OCI-LY1 (cell line): ENCODE measurements at regions not wholly inside any gene's neighbourhood (a gene's known extent, or its start where the extent isn't known, plus 50 kb on each side); places are given as distances from the start of the nearest gene placed in this dataset.

Source experiments
- H2AFZ ChIP-seq: fragments of 200-600 bp; sonication (generic), shearing (Covaris generic); 2 replicates; pipeline ENCODE4 v1.6.0; 2014; ENCODE audit warnings: antibody characterized with exemption, mild to moderate bottlenecking, low read length
- H3F3A ChIP-seq: fragments of 200-600 bp; sonication (generic), shearing (Covaris generic); 2 replicates; pipeline ENCODE4 v1.6.0; 2014; ENCODE audit warnings: mild to moderate bottlenecking, antibody characterized with exemption, low read length, moderate library complexity; ENCODE audit not compliant: insufficient read depth
- H3K27ac ChIP-seq: fragments of 200-600 bp; sonication (generic); 2 replicates; pipeline ENCODE4 v1.5.1; 2014; ENCODE audit warnings: low read length, mixed run types, mild to moderate bottlenecking, low read depth; ENCODE audit not compliant: poor library complexity, severe bottlenecking
- H3K27me3 ChIP-seq: fragments of 200-600 bp; sonication (generic); 2 replicates; pipeline ENCODE4 v1.6.0; 2014; ENCODE audit warnings: antibody characterized with exemption, mild to moderate bottlenecking, low read length, moderate library complexity; ENCODE audit not compliant: insufficient read depth
- H3K36me3 ChIP-seq: fragments of 200-600 bp; sonication (generic); 2 replicates; pipeline ENCODE4 v1.6.1; 2014; ENCODE audit warnings: mild to moderate bottlenecking, antibody characterized with exemption, low read length, moderate library complexity, mixed read lengths; ENCODE audit not compliant: insufficient read depth
- H3K4me1 ChIP-seq: fragments of 200-600 bp; sonication (generic); 2 replicates; pipeline ENCODE4 v1.5.1; 2014; ENCODE audit warnings: mild to moderate bottlenecking, low read length, moderate library complexity; ENCODE audit not compliant: insufficient read depth, severe bottlenecking
- H3K4me2 ChIP-seq: fragments of 200-600 bp; sonication (generic), shearing (Covaris generic); 2 replicates; pipeline ENCODE4 v1.6.1; 2014; ENCODE audit warnings: low read length
- H3K4me3 ChIP-seq: fragments of 200-600 bp; sonication (generic); 2 replicates; pipeline ENCODE4 v1.5.1; 2014; ENCODE audit warnings: low read length, low read depth, mild to moderate bottlenecking, mixed read lengths; ENCODE audit not compliant: poor library complexity, severe bottlenecking
- H3K79me2 ChIP-seq: fragments of 200-600 bp; shearing (Covaris generic); 2 replicates; pipeline ENCODE4 v1.6.1; 2016; ENCODE audit warnings: mixed run types, low read length, mixed read lengths; ENCODE audit not compliant: insufficient read depth
- H3K9ac ChIP-seq: fragments of 200-600 bp; sonication (generic), shearing (Covaris generic); 2 replicates; pipeline ENCODE4 v1.6.1; 2014; ENCODE audit warnings: mild to moderate bottlenecking, low read length, mixed read lengths
- H3K9me2 ChIP-seq: fragments of 200-600 bp; sonication (generic), shearing (Covaris generic); 2 replicates; pipeline ENCODE4 v1.6.1; 2014; ENCODE audit warnings: low read depth, mild to moderate bottlenecking, low read length, mixed read lengths
- H3K9me3 ChIP-seq: fragments of 200-600 bp; shearing (Covaris generic); 2 replicates; pipeline ENCODE4 v1.6.1; 2014; ENCODE audit warnings: low read length, mixed read lengths
- H4K20me1 ChIP-seq: fragments of 200-600 bp; sonication (generic), shearing (Covaris generic); 2 replicates; pipeline ENCODE4 v1.6.0; 2016; ENCODE audit warnings: mild to moderate bottlenecking, low read length; ENCODE audit not compliant: insufficient read depth
- CTCF ChIP-seq: fragments of 200-600 bp; sonication (generic), shearing (Covaris generic); IDR thresholded peaks from 2 replicates; pipeline ENCODE4 v1.5.1; 2017; ENCODE audit warnings: mild to moderate bottlenecking, antibody characterized with exemption, low read length, moderate library complexity, mixed read lengths
- EZH2 ChIP-seq: fragments of 200-600 bp; sonication (generic), shearing (Covaris generic); IDR thresholded peaks from 2 replicates; pipeline ENCODE4 v1.8.0; 2017; ENCODE audit warnings: borderline replicate concordance, mixed run types, mild to moderate bottlenecking, antibody characterized with exemption, low read length, moderate library complexity, mixed read lengths

GRCh38 chr16:16879567-16880251 lies 500.8 kb downstream of the NPIPA7 start:
- no peaks in the 10 kb centered on the region for H3K9me3 ChIP-seq
- no peaks in the 10 kb centered on the region for H3K79me2 ChIP-seq
- no peaks in the 10 kb centered on the region for H3K9me2 ChIP-seq
- no peaks in the 10 kb centered on the region for H3F3A ChIP-seq
- no peak overlapping the region for H3K4me2 ChIP-seq
- H3K4me1 ChIP-seq, result no peaks in the 10 kb centered on the region
- H3K27ac ChIP-seq, result no peak overlapping the region
- TF ChIP-seq CTCF (no peak), EZH2 (no peak)
- H2AFZ ChIP-seq, result no peak overlapping the region
- no peaks in the 10 kb centered on the region for H3K36me3 ChIP-seq
- H3K27me3 ChIP-seq, result no peaks in the 10 kb centered on the region
- no peaks in the 10 kb centered on the region for H4K20me1 ChIP-seq
- H3K4me3 ChIP-seq, result no peak overlapping the region
- no peak overlapping the region for H3K9ac ChIP-seq

- Histone ChIP-seq H3K79me2 (no peaks in the 10 kb centered on the region), H3K36me3 (no peaks in the 10 kb centered on the region), H3K27me3 (no peaks in the 10 kb centered on the region), H4K20me1 (no peaks in the 10 kb centered on the region), H3K27ac (no peak overlapping the region), H3K4me1 (no peaks in the 10 kb centered on the region), H3K9me2 (no peaks in the 10 kb centered on the region), H3F3A (no peaks in the 10 kb centered on the region), H3K9ac (no peak overlapping the region), H3K9me3 (no peaks in the 10 kb centered on the region), H2AFZ (no peak overlapping the region), H3K4me3 (no peak overlapping the region), H3K4me2 (no peak overlapping the region)
- TF ChIP-seq EZH2, result no peak
- TF ChIP-seq CTCF, result no peak
Observed at GRCh38 chr16:16881814-16882213, 502.9 kb downstream of the NPIPA7 start.

GRCh38 chr16:16882766-16883165 lies 503.8 kb downstream of the NPIPA7 start:
- no peak overlapping the region for H2AFZ ChIP-seq
- no peaks in the 10 kb centered on the region for H3K27me3 ChIP-seq
- no peaks in the 10 kb centered on the region for H4K20me1 ChIP-seq
- H3K27ac ChIP-seq, result no peak overlapping the region
- H3K79me2 ChIP-seq, result no peaks in the 10 kb centered on the region
- no peaks in the 10 kb centered on the region for H3K4me1 ChIP-seq
- H3K9me2 ChIP-seq, result no peaks in the 10 kb centered on the region
- no peaks in the 10 kb centered on the region for H3K36me3 ChIP-seq
- no peaks in the 10 kb centered on the region for H3F3A ChIP-seq
- H3K4me2 ChIP-seq, result no peak overlapping the region
- H3K4me3 ChIP-seq, result no peak overlapping the region
- TF ChIP-seq EZH2 (no peak), CTCF (no peak)
- H3K9me3 ChIP-seq, result no peaks in the 10 kb centered on the region
- H3K9ac ChIP-seq, result no peak overlapping the region
